Upper lobe of left lung (tissue), 4 donors: ENCODE measurements at regions not wholly inside any gene's neighbourhood (a gene's known extent, or its start where the extent isn't known, plus 50 kb on each side); places are given as distances from the start of the nearest gene placed in this dataset.

ENCODE experiments used
- CTCF ChIP-seq, 6 experiments: fragments of 450-650 bp in 4 of 6; fragments of 200-600 bp in 2 of 6; sonication (generic) in 2 of 6; IDR thresholded peaks; one replicate each; pipeline ENCODE4 v1.5.1; 2016 to 2019; ENCODE audit warnings: antibody characterized with exemption in 6 of 6
- EP300 ChIP-seq, 4 donors: sonication (generic); formaldehyde crosslinking; IDR thresholded peaks; one replicate each; pipeline ENCODE4 v1.5.1; 2017; ENCODE audit warnings: antibody characterized with exemption in 4 of 4, control low read depth in 2 of 4
- POLR2A ChIP-seq, 4 donors: fragments of 450-650 bp; IDR thresholded peaks; one replicate each; pipeline ENCODE4 v1.5.1; 2016 to 2017; ENCODE audit warnings: antibody characterized with exemption in 4 of 4, mild to moderate bottlenecking in 2 of 4
- POLR2AphosphoS5 ChIP-seq, 2 donors: sonication (generic); formaldehyde crosslinking; IDR thresholded peaks; one replicate each; pipeline ENCODE4 v1.5.1; 2017; ENCODE audit warnings: antibody characterized with exemption in 2 of 2

- TF ChIP-seq CTCF (IDR thresholded peaks at IDR 0.05) (no peak), EP300 (IDR thresholded peaks at IDR 0.05) (no peak), POLR2A (IDR thresholded peaks at IDR 0.05) (no peak), POLR2AphosphoS5 (IDR thresholded peaks at IDR 0.05) (no peak)
Measured at GRCh38 chr4:53693909-53694308, 102.6 kb upstream of the LNX1 start.
